Activated T-cell treated with anti-CD3 and anti-CD28 coated beads, Interleukin-2, amount 50 U/mL, for 24 hours (primary cell): ENCODE measurements at regions not wholly inside any gene's neighbourhood (a gene's known extent, or its start where the extent isn't known, plus 50 kb on each side); places are given as distances from the start of the nearest gene placed in this dataset.

Experiments used
- DNase-seq: peaks from one replicate; pipeline ENCODE4 v3.0.0-alpha.2; 2020
- H3K27ac Mint-ChIP-seq: 2 replicates; pipeline ENCODE4 v1.8.0; 2020; ENCODE audit warnings: mild to moderate bottlenecking, mixed read lengths
- H3K27me3 Mint-ChIP-seq: 2 replicates; pipeline ENCODE4 v1.8.0; 2020; ENCODE audit warnings: mixed read lengths
- H3K36me3 Mint-ChIP-seq: 2 replicates; pipeline ENCODE4 v1.8.0; 2020; ENCODE audit warnings: low read depth, mixed read lengths
- H3K4me1 Mint-ChIP-seq: 2 replicates; pipeline ENCODE4 v1.8.0; 2020; ENCODE audit warnings: low read depth, mixed read lengths
- H3K4me3 Mint-ChIP-seq: 2 replicates; pipeline ENCODE4 v1.8.0; 2020; ENCODE audit warnings: mild to moderate bottlenecking, moderate library complexity, mixed read lengths
- H3K9me3 Mint-ChIP-seq: 2 replicates; pipeline ENCODE4 v1.8.0; 2020; ENCODE audit warnings: mixed read lengths

- peaks cover 38% of the 10 kb centered on the region for H3K4me1 Mint-ChIP-seq
Measured at GRCh38 chr13:48181482-48182145, 51.4 kb upstream of the ITM2B start.

GRCh38 chr13:48178126-48178525, 54.9 kb upstream of the ITM2B start:
- Mint-ChIP-seq H3K27me3 (no peaks in the 10 kb centered on the region), H3K36me3 (no peaks in the 10 kb centered on the region), H3K27ac (no peak overlapping the region), H3K9me3 (no peaks in the 10 kb centered on the region), H3K4me1 (peaks cover 17% of the 10 kb centered on the region), H3K4me3 (no peak overlapping the region)
- DNase-seq, result no peak

More at GRCh38 chr13:48181482-48182145, 51.4 kb upstream of the ITM2B start:
- Mint-ChIP-seq H3K9me3 (no peaks in the 10 kb centered on the region), H3K4me3 (no peak overlapping the region), H3K36me3 (no peaks in the 10 kb centered on the region), H3K27ac (no peak overlapping the region), H3K27me3 (no peaks in the 10 kb centered on the region)
- DNase-seq, result no peak

DNA sequence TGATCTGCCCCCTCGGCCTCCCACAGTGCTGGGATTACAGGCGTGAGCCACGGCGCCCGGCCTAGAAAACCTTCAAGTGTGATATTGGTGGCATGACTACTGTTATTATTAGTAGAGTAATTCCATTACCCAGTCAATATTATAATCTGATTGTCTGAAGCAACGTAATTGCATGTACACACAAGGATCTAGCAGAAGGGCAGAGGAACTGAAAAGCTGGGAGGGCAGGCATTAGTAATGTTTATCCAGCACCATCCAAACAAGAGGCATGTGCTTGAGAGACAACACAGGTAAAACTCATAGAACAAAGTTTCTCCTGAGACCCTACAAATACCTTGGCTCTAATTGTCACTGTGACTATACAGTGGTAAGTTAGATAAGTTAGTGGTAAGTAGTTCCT, 56.2 kb upstream of the ITM2B start:
- no peak overlapping the region for H3K4me3 Mint-ChIP-seq
- H3K27me3 Mint-ChIP-seq, result no peaks in the 10 kb centered on the region
- no peaks in the 10 kb centered on the region for H3K9me3 Mint-ChIP-seq
- H3K4me1 Mint-ChIP-seq, result peaks cover 8% of the 10 kb centered on the region
- H3K36me3 Mint-ChIP-seq, result no peaks in the 10 kb centered on the region
- H3K27ac Mint-ChIP-seq, result no peak overlapping the region
- no peak for DNase-seq

DNA sequence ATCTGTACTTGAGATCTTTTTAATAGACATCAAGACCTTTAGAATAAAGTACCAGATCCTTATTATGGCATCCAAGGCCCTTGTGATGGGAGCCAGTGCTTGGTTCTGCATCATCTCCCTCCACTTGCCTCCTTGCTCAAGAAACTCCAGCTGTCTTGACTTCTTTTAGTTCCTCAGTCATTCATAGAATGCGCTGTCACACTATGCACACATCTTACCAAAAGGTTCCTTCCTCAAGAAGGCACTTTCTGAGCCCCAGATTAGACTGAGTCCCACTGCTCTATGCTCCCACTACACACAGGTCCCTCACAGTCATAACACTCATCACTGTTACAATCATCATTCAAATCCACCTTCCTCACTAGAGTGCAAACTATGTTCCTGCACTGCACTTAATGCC, 57.8 kb upstream of the ITM2B start:
- no peak for DNase-seq
- Mint-ChIP-seq H3K27me3 (no peaks in the 10 kb centered on the region), H3K9me3 (no peaks in the 10 kb centered on the region), H3K27ac (no peak overlapping the region), H3K36me3 (no peaks in the 10 kb centered on the region), H3K4me3 (no peak overlapping the region), H3K4me1 (peaks cover 3% of the 10 kb centered on the region)

GRCh38 chr13:48167866-48168265, 65.1 kb upstream of the ITM2B start:
- H3K27me3 Mint-ChIP-seq, result no peaks in the 10 kb centered on the region
- H3K4me3 Mint-ChIP-seq, result no peak overlapping the region
- H3K36me3 Mint-ChIP-seq, result no peaks in the 10 kb centered on the region
- H3K27ac Mint-ChIP-seq, result no peak overlapping the region
- peaks cover 1% of the 10 kb centered on the region for H3K4me1 Mint-ChIP-seq
- no peak for DNase-seq
- no peaks in the 10 kb centered on the region for H3K9me3 Mint-ChIP-seq

- H3K4me3 Mint-ChIP-seq, result no peak overlapping the region
- H3K4me1 Mint-ChIP-seq, result peaks cover 17% of the 10 kb centered on the region
- DNase-seq, result no peak
- no peaks in the 10 kb centered on the region for H3K27me3 Mint-ChIP-seq
- H3K27ac Mint-ChIP-seq, result no peak overlapping the region
- no peaks in the 10 kb centered on the region for H3K9me3 Mint-ChIP-seq
- no peaks in the 10 kb centered on the region for H3K36me3 Mint-ChIP-seq
Measured at GRCh38 chr13:48165727-48166126, 67.3 kb upstream of the ITM2B start.

DNA sequence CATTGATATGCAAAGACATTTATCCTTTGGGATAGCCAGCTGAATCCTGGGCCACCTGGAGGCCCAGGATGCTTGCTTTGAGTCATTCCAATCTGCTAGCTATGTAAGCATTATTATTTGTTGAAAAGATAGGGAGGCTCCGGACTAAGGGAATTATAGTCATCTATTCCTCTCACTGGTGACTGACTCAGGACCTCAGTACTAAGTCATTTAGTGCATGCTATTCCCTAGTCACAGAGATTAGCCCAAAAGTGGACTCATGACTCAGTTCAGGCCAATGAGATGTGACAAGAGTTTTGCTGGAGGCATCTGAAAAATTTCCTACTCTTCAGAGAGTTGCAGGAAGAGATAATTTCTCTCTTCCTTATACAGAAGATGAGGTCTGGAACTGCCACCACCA, 67.9 kb upstream of the ITM2B start:
- Mint-ChIP-seq H3K9me3 (no peaks in the 10 kb centered on the region), H3K27ac (no peak overlapping the region), H3K4me3 (no peak overlapping the region), H3K36me3 (no peaks in the 10 kb centered on the region), H3K4me1 (peaks cover 24% of the 10 kb centered on the region), H3K27me3 (no peaks in the 10 kb centered on the region)
- DNase-seq, result no peak

DNA sequence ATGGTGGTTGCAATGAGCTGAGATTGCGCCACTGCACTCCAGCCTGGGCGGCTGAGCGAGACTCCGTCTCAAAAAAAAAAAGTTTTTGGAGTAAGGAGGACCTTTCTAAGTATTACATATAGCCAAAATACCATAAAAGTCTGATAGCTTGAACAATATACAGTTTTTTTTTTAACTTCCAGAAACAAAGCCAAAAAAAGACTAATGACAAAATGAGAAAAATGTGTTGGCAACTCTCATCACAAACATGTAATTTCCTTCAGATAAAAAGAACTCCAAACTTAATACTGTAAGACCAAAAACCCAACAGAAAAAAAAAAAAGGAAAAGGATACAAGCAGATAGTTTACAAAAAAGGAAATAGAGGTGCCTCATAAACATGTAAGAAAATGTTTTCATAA, 68.2 kb upstream of the MED4 start:
- H3K36me3 Mint-ChIP-seq, result no peaks in the 10 kb centered on the region
- no peak for DNase-seq
- peaks cover 44% of the 10 kb centered on the region for H3K4me1 Mint-ChIP-seq

GRCh38 chr13:48162217-48162616, 67.3 kb upstream of the MED4 start:
- Mint-ChIP-seq H3K4me1 (peaks cover 45% of the 10 kb centered on the region), H3K4me3 (no peak overlapping the region), H3K27me3 (no peaks in the 10 kb centered on the region), H3K9me3 (no peaks in the 10 kb centered on the region), H3K36me3 (no peaks in the 10 kb centered on the region), H3K27ac (no peak overlapping the region)
- no peak for DNase-seq

More for the DNA sequence above, 68.2 kb upstream of the MED4 start:
- Mint-ChIP-seq H3K9me3 (no peaks in the 10 kb centered on the region), H3K4me3 (no peak overlapping the region), H3K27me3 (no peaks in the 10 kb centered on the region), H3K27ac (no peak overlapping the region)

DNA sequence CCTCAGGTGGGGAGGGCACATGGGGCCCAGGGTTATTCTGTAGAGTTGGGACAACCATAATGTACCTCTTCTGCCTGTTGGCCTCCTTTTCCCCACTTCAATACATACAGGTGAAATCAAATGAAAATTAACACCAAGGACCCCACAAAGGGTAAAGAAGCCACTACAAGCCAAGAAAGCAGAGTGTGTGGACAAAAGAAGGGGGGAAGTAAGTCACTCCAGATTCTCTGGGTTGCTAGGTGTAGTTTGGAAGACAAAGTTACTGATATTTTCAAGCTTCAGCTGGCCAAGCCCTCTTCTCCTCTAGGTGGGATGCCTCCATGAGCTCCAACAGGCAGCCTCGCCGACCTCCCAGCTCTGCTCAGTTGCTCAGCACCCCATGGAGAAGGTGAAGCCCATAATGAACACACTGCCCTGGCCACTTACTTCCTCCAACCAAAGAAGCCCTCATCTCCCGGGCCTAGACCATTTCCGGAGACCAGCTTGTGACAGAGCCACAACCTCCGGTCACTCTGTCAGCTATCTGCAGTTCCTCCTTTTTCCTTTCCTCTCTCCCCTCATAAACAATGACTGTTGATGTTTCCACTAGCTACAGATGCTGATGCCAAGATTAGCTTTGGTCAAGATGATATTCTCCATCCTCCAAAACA, 66.8 kb upstream of the MED4 start:
- DNase-seq, result no peak
- H3K4me1 Mint-ChIP-seq, result peaks cover 46% of the 10 kb centered on the region
- H3K4me3 Mint-ChIP-seq, result no peak overlapping the region
- H3K36me3 Mint-ChIP-seq, result no peaks in the 10 kb centered on the region
- H3K27me3 Mint-ChIP-seq, result no peaks in the 10 kb centered on the region
- no peaks in the 10 kb centered on the region for H3K9me3 Mint-ChIP-seq
- H3K27ac Mint-ChIP-seq, result no peak overlapping the region

GRCh38 chr13:48160606-48161278, 65.8 kb upstream of the MED4 start:
- peaks cover 55% of the 10 kb centered on the region for H3K4me1 Mint-ChIP-seq
- H3K27me3 Mint-ChIP-seq, result no peaks in the 10 kb centered on the region
- H3K9me3 Mint-ChIP-seq, result no peaks in the 10 kb centered on the region
- H3K4me3 Mint-ChIP-seq, result no peak overlapping the region
- peak overlapping the region; percentile 72 for H3K27ac Mint-ChIP-seq
- DNase-seq, result no peak
- H3K36me3 Mint-ChIP-seq, result no peaks in the 10 kb centered on the region

DNA sequence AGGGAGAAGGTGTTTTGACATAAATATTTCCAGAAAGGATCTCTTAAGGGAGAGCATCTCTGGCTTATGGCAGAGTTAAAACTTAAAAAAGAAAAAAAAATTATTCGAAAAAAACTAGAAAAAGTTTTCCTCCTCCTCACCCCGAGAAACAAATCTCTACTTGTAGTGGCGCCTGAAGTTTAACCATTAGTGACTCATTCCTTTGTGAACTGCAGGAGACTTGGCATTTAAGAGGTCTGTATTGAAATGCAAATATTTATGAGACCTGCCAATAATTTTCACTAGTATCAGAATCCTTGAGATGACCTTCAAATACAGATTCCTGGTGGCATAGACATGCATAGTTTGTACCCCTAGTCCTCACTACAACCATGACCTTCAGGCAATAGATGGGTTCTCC, 64.9 kb upstream of the MED4 start:
- Mint-ChIP-seq H3K4me3 (no peak overlapping the region), H3K36me3 (no peaks in the 10 kb centered on the region), H3K27ac (no peak overlapping the region), H3K4me1 (peaks cover 64% of the 10 kb centered on the region), H3K9me3 (no peaks in the 10 kb centered on the region), H3K27me3 (no peaks in the 10 kb centered on the region)
- no peak for DNase-seq

- no peak overlapping the region for H3K27ac Mint-ChIP-seq
- H3K36me3 Mint-ChIP-seq, result no peaks in the 10 kb centered on the region
- H3K4me3 Mint-ChIP-seq, result no peak overlapping the region
- no peaks in the 10 kb centered on the region for H3K9me3 Mint-ChIP-seq
- H3K27me3 Mint-ChIP-seq, result no peaks in the 10 kb centered on the region
- peaks cover 69% of the 10 kb centered on the region for H3K4me1 Mint-ChIP-seq
- DNase-seq, result no peak
Measured at GRCh38 chr13:48159401-48159800, 64.5 kb upstream of the MED4 start.

DNA sequence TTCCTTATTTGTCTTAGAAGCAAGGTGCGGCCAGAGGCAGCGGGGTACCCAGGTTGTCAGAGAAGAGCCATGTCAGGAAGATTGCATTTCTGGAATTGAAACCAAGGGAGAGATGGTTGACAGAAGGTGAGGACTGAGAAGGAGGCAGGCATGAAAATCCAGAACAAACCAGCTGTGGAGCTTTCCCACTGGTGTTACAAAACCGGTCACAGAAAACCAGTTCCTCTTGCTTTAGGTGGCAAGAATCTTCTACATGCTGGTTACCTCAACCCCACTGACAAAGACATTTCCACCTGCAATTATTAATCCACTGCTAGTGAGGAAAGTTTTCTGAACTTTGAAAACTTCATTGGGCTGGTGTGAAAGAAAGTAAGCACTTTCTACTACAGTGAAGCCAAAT, 64.0 kb upstream of the MED4 start:
- DNase-seq, result no peak
- Mint-ChIP-seq H3K27me3 (no peaks in the 10 kb centered on the region), H3K9me3 (no peaks in the 10 kb centered on the region), H3K27ac (peak overlapping the region; percentile 3), H3K36me3 (no peaks in the 10 kb centered on the region), H3K4me3 (no peak overlapping the region), H3K4me1 (peaks cover 73% of the 10 kb centered on the region)

- Mint-ChIP-seq H3K36me3 (no peaks in the 10 kb centered on the region), H3K27me3 (no peaks in the 10 kb centered on the region), H3K27ac (peak overlapping the region; percentile 72), H3K4me1 (peaks cover 78% of the 10 kb centered on the region), H3K4me3 (no peak overlapping the region), H3K9me3 (no peaks in the 10 kb centered on the region)
- DNase-seq, result no peak
Measured at GRCh38 chr13:48158290-48158689, 63.4 kb upstream of the MED4 start.
